MM.1S (cell line): ENCODE measurements at regions not wholly inside any gene's neighbourhood (a gene's known extent, or its start where the extent isn't known, plus 50 kb on each side); places are given as distances from the start of the nearest gene placed in this dataset.
"Not testable (repeated sequence)": the region's sequence is repeated elsewhere in the genome, so short reads cannot be mapped to it uniquely, and the experiment has no call there.

Source experiments
- CTCF ChIP-seq: fragments of 300-600 bp; sonication (generic); IDR thresholded peaks from 2 replicates; pipeline ENCODE4 v1.5.1; 2016; ENCODE audit warnings: antibody characterized with exemption, low read length, mixed read lengths
- EZH2 ChIP-seq: fragments of 300-600 bp; sonication (generic); optimal IDR thresholded peaks from 2 replicates; pipeline ENCODE3; 2017; ENCODE audit warnings: low read depth, mild to moderate bottlenecking, antibody characterized with exemption, low read length, mixed read lengths

- TF ChIP-seq EZH2, CTCF: not testable (repeated sequence)
Observed at GRCh38 chrX:46171457-46171856, 373.8 kb downstream of the ZNF674 start.
